ENCODE measurements at regions not wholly inside any gene's neighbourhood (a gene's known extent, or its start where the extent isn't known, plus 50 kb on each side); places are given as distances from the start of the nearest gene placed in this dataset.

DNA sequence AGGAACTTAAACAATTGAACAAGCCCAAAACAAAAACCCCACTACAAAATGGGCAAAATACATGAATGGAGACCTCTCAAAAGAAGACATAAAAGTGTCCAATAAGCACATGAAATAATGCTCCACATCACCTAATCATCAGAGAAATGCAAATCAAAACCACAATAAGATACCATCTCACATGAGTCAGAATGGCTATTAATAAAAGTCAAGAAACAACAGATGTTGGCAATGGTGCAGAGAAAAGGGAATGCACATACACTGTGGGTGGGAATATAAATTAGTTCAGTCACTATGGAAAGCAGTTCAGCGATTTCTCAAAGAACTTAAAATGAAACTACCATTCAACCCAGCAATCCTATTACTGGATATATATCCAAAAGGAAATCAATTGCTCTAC, 337.4 kb upstream of the GRIA1 start:
- Histone ChIP-seq H3K27me3 (replicated peaks) (no peaks in the 10 kb centered on the region), H3K4me3 (ENCODE audit: low read depth, low read length) (no peak overlapping the region), H3K27ac (no peak overlapping the region), H3K36me3 (replicated peaks) (no peaks in the 10 kb centered on the region)
- TF ChIP-seq, protein P1, sequence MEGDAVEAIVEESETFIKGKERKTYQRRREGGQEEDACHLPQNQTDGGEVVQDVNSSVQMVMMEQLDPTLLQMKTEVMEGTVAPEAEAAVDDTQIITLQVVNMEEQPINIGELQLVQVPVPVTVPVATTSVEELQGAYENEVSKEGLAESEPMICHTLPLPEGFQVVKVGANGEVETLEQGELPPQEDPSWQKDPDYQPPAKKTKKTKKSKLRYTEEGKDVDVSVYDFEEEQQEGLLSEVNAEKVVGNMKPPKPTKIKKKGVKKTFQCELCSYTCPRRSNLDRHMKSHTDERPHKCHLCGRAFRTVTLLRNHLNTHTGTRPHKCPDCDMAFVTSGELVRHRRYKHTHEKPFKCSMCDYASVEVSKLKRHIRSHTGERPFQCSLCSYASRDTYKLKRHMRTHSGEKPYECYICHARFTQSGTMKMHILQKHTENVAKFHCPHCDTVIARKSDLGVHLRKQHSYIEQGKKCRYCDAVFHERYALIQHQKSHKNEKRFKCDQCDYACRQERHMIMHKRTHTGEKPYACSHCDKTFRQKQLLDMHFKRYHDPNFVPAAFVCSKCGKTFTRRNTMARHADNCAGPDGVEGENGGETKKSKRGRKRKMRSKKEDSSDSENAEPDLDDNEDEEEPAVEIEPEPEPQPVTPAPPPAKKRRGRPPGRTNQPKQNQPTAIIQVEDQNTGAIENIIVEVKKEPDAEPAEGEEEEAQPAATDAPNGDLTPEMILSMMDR (IDR thresholded peaks at IDR 0.05; ENCODE audit: low read depth, low read length, missing control alignments), result no peak
- no peak for DNase-seq
- in situ Hi-C loops (cut with HindIII; ENCODE audit: low pct_ligation_motif_present, low sequenced_read_pairs), result no loop called here

DNA sequence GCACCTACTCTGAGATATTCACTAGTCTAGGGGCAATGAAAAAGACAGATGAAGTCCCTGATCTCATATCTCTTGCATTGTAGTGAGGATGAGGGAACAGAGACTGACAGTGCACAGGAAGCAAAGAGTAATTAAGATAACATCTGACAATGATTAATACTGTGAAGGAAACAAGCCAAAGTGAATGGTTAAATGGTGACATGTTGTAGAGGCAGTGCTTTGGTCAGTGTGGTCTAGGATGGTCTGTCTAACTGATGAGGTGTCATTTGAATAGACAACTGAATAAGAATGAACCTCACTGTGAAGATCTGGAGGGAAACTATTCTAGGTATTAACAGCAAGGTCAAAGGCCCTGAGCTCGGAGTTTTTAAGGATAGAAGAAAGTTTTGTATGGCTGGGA, 333.3 kb upstream of the GRIA1 start:
- no peaks in the 10 kb centered on the region for H3K27me3 ChIP-seq (replicated peaks)
- H3K27ac ChIP-seq, result no peak overlapping the region
- H3K36me3 ChIP-seq (replicated peaks), result no peaks in the 10 kb centered on the region
- TF ChIP-seq, protein P1 (IDR thresholded peaks at IDR 0.05; ENCODE audit: low read depth, low read length, missing control alignments), result no peak
- no peak overlapping the region for H3K4me3 ChIP-seq (ENCODE audit: low read depth, low read length)
- DNase-seq, result no peak
- in situ Hi-C loops (cut with HindIII; ENCODE audit: low pct_ligation_motif_present, low sequenced_read_pairs), result no loop called here

DNA sequence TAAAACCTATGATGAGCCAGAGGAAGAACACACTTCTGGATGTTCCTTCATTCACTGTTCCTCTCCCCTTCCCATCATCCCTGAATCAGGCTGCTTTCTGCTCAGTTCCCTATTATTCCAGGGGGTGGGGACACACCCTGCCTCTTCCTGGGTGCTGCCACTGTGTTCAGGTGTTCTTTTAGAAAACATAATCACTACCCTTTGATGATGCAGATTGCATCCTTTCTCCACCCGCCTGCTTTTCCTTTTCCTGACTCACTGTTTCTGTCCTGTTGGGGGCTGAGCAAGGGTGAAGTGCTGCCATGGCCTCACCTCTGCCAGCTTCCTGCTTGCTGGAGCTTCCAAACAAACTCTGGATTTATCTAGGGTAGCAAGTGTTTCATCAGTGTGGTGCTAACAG, 331.9 kb upstream of the GRIA1 start:
- Histone ChIP-seq H3K27ac (no peak overlapping the region), H3K27me3 (replicated peaks) (no peaks in the 10 kb centered on the region), H3K4me3 (ENCODE audit: low read depth, low read length) (no peak overlapping the region), H3K36me3 (replicated peaks) (no peaks in the 10 kb centered on the region)
- no peak for DNase-seq
- in situ Hi-C loops (cut with HindIII; ENCODE audit: low pct_ligation_motif_present, low sequenced_read_pairs), result no loop called here
- TF ChIP-seq, protein P1 (IDR thresholded peaks at IDR 0.05; ENCODE audit: low read depth, low read length, missing control alignments), result no peak

DNA sequence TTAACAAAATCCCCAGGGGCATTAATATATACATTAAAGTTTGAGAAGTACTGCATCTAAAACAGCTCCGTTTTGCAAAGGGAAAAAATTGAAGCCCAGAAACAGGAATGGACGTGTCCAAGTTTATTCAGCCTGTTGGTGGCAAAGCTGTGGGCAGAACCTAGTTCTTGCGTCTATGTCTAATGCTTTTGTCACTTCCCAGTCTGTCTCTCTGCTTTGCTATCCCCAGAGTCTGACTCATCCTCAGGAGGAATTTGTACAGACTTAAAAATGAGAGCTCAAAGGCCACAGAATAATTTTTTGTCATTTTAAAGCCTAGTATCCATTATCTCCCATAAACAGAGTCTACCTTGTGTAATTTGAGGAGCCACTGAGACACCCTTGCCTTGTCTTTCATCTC, 330.9 kb upstream of the GRIA1 start:
- TF ChIP-seq, protein P1 (IDR thresholded peaks at IDR 0.05; ENCODE audit: low read depth, low read length, missing control alignments), result no peak
- H3K27ac ChIP-seq, result peak overlapping the region; percentile 34
- DNase-seq, result peak; percentile 24
- in situ Hi-C loops (cut with HindIII; ENCODE audit: low pct_ligation_motif_present, low sequenced_read_pairs), result no loop called here
- H3K27me3 ChIP-seq (replicated peaks), result no peaks in the 10 kb centered on the region
- H3K4me3 ChIP-seq (ENCODE audit: low read depth, low read length), result no peak overlapping the region
- H3K36me3 ChIP-seq (replicated peaks), result no peaks in the 10 kb centered on the region

DNA sequence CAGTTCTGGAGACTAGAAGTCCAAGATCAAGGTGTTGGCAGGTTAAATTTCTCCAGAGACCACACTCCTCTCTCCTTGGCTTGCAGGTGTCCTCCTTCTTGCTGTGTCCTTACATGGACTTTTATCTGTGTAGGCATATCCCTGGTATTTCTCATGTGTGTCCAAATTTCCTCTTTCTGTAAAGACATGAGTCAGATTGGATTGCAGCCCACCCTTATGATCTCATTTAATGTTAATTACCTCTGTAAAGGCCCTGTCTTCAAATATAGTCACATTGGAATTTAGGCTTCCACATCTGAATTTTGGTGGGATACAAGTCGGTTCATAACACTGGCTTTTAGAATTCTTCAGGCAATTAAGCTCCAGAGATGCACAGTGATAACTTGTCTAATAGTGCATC, 322.2 kb upstream of the GRIA1 start:
- H3K27me3 ChIP-seq (replicated peaks), result no peaks in the 10 kb centered on the region
- no peak overlapping the region for H3K27ac ChIP-seq
- no peak overlapping the region for H3K4me3 ChIP-seq (ENCODE audit: low read depth, low read length)
- no peak for DNase-seq
- in situ Hi-C loops (cut with HindIII; ENCODE audit: low pct_ligation_motif_present, low sequenced_read_pairs), result no loop called here
- TF ChIP-seq, protein P1 (IDR thresholded peaks at IDR 0.05; ENCODE audit: low read depth, low read length, missing control alignments), result no peak
- H3K36me3 ChIP-seq (replicated peaks), result no peaks in the 10 kb centered on the region

DNA sequence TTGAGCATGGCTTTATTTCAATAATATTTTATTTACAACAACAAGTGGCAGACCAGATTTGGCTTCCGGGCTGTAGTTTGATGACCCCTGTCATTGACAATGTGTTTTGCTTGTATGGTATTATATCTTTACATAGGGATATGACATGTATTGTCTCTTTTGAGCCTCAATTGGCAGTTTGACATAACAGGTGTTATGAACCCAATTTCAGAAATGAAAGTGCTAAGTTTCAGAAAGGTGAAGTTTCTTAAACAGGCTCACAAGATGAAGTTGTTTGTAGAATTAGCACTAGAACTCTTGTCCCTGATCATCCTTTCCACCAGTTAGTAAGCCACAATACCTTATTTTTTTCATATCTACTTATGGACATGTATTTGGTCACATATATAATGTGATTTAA, 303.0 kb upstream of the GRIA1 start:
- no peak for DNase-seq
- no peaks in the 10 kb centered on the region for H3K27me3 ChIP-seq (replicated peaks)
- in situ Hi-C loops (cut with HindIII; ENCODE audit: low pct_ligation_motif_present, low sequenced_read_pairs), result no loop called here
- H3K36me3 ChIP-seq (replicated peaks), result no peaks in the 10 kb centered on the region
- H3K4me3 ChIP-seq (ENCODE audit: low read depth, low read length), result no peak overlapping the region
- H3K27ac ChIP-seq, result no peak overlapping the region
- TF ChIP-seq, protein P1 (IDR thresholded peaks at IDR 0.05; ENCODE audit: low read depth, low read length, missing control alignments), result no peak

Data from brain microvascular endothelial cell (primary cell).